GM18861 (cell line): ENCODE measurements at regions not wholly inside any gene's neighbourhood (a gene's known extent, or its start where the extent isn't known, plus 50 kb on each side); places are given as distances from the start of the nearest gene placed in this dataset.
"Not testable (repeated sequence)": the region's sequence is repeated elsewhere in the genome, so short reads cannot be mapped to it uniquely, and the experiment has no call there.

Experiments used
- ATAC-seq: cut with Tn5 transposase; IDR thresholded peaks from one replicate; pipeline ENCODE4 v1.9.1; 2021; ENCODE audit not compliant: unreplicated experiment

- no peak for ATAC-seq
These were observed 174.0 kb upstream of the WSCD1 start for GRCh38 chr17:5896215-5896614.

GRCh38 chr17:5897275-5897911, 172.8 kb upstream of the WSCD1 start:
- no peak for ATAC-seq

- not testable (repeated sequence) for ATAC-seq
These were observed 172.2 kb upstream of the WSCD1 start for GRCh38 chr17:5897981-5898380.

- ATAC-seq: no peak
These were observed 171.8 kb upstream of the WSCD1 start for GRCh38 chr17:5898406-5898805.

- no peak for ATAC-seq
These were observed 170.5 kb upstream of the WSCD1 start for GRCh38 chr17:5899496-5900195.

GRCh38 chr17:5901731-5902130, 168.4 kb upstream of the WSCD1 start:
- no peak for ATAC-seq

GRCh38 chr17:5902181-5903140, 167.7 kb upstream of the WSCD1 start:
- ATAC-seq: no peak

GRCh38 chr17:5911919-5912318, 158.3 kb upstream of the WSCD1 start:
- no peak for ATAC-seq

GRCh38 chr17:5913032-5913531, 157.1 kb upstream of the WSCD1 start:
- ATAC-seq: no peak

- no peak for ATAC-seq
These were observed 156.5 kb upstream of the WSCD1 start for GRCh38 chr17:5913641-5914040.

- ATAC-seq: no peak
These were observed 154.8 kb upstream of the WSCD1 start for GRCh38 chr17:5915337-5915736.

GRCh38 chr17:5919089-5919488, 151.1 kb upstream of the WSCD1 start:
- ATAC-seq: no peak

- no peak for ATAC-seq
These were observed 148.5 kb upstream of the WSCD1 start for GRCh38 chr17:5921512-5922282.

GRCh38 chr17:5922476-5922875, 147.7 kb upstream of the WSCD1 start:
- no peak for ATAC-seq

GRCh38 chr17:5929721-5930120, 140.5 kb upstream of the WSCD1 start:
- no peak for ATAC-seq

GRCh38 chr17:5930555-5930954, 139.6 kb upstream of the WSCD1 start:
- not testable (repeated sequence) for ATAC-seq

- no peak for ATAC-seq
These were observed 138.6 kb upstream of the WSCD1 start for GRCh38 chr17:5931616-5932015.

GRCh38 chr17:5933430-5933829, 136.7 kb upstream of the WSCD1 start:
- no peak for ATAC-seq

- no peak for ATAC-seq
These were observed 128.9 kb upstream of the WSCD1 start for GRCh38 chr17:5941258-5941657.

- no peak for ATAC-seq
These were observed 127.5 kb upstream of the WSCD1 start for GRCh38 chr17:5942687-5943086.

- no peak for ATAC-seq
These were observed 126.9 kb upstream of the WSCD1 start for GRCh38 chr17:5943232-5943631.
